NOMO-1 (cell line): ENCODE measurements at regions not wholly inside any gene's neighbourhood (a gene's known extent, or its start where the extent isn't known, plus 50 kb on each side); places are given as distances from the start of the nearest gene placed in this dataset.

Source experiments
- DNase-seq, 2 experiments: peaks; one replicate each; lab custom pipeline; 2025; ENCODE audit not compliant: unreplicated experiment in 2 of 2; lab: John Stamatoyannopoulos, UW

GRCh38 chr20:7673841-7674240 is 266.4 kb downstream of the HAO1 start:
- DNase-seq = no peak

DNA sequence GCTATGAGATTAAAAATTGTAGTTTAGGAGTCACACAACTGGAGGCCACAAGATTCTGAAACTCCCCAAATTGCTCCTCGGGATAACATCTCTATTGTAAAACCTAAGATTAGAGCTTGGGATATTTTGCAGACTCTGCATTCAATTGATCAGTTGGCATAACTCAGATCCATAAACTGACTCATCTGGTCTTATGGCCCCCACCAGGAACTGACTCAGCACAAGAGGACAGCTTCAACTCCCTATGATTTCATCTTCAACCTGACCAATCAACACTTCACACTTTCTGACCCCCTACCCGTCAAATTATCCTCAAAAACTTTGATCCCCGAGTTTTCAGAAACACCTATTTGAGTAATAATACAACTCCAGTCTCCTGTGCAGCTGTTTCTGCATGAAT is 257.3 kb downstream of the HAO1 start:
- DNase-seq = no peak

GRCh38 chr20:7687065-7687464 is 253.2 kb downstream of the HAO1 start:
- DNase-seq = no peak

GRCh38 chr20:7689151-7689550 is 251.1 kb downstream of the HAO1 start:
- no peak for DNase-seq

DNA sequence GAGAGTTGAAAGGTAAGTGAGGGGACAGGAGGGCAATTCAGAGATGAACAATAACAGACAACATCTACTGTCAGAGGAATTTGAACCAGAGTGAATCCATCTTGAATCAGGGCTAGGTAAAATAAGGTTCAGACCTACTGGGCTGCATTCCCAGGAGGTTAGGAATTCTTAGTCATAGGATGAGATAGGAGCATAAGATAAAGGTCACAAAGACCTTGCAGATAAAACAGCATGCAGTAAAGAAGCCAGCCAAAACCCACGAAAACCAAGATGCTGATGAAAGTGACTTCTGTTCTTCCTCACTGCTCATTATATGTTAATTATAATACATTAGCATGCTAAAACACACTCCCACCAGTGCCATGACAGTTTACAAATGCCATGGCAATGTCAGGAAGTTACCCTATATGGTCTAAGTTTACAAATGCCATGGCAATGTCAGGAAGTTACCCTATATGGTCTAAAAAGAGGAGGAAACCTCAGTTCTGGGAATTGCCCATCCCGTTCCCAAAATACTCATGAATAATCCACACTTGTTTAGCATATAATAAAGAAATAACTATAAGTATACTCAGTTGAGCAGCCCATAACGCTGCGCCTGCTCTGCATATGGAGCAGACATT is 248.5 kb downstream of the HAO1 start:
- DNase-seq = no peak

- DNase-seq = peak in 1 of 2 experiments; percentile 4
These were observed 247.8 kb downstream of the HAO1 start for GRCh38 chr20:7692478-7692877.

DNA sequence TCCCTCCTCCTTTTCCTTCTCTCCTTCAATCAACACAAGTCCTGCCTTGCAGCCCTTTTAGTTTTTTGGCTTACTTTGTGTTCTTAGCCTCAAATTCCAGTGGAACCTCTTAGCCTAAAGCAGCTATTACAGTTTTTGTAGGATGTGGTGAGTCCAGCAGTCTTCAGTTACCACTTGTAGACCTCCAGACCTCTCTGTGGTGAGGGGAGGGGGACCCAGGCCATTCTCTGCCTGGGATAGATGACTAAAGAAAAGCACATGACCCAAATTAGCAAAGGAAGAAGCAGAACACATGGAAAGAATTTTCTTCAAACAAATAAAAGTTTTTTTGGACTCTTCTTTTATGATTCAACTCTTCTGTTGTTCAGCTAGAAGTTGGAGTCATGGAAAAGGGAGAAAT is 246.5 kb downstream of the HAO1 start:
- DNase-seq = no peak

DNA sequence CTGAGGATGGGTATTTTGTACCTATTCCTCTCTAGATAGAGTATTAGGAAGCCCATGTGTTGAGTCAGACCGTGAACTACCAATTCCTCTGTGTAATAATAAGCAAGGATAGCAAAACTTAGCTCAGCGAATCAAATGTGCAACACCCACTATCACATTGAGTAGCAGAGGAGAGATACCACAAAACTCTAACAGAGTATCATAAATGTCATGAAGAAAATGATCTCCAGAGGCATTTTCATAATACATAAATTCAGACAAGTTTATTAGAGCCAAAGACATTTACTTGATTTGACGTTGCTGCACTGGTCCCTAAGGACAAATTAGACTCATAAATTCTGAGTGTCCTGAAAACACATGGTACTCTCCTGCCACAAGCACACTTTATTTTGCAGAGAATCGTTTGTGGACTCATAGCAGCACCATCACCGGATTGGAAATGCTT is 245.2 kb downstream of the HAO1 start:
- DNase-seq = no peak

DNA sequence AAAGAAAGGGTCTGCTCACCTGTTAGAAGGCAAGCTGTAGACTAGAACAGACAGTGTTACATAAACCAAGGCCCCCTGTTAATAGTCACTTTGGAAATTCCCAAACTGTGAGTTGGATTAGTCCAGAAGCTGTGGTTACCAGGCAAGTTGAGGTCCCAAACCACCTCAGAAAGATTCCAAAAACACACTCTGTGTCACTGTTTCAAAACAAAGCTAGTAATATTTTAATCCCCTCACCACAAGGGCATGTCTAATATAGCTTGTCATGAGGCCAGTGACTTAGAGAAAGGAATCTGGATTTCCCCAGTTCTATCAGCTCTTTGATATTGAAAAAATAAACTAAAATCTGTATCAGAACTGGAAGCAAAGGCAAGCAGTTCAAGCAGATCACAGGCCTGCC is 244.6 kb downstream of the HAO1 start:
- no peak for DNase-seq

DNA sequence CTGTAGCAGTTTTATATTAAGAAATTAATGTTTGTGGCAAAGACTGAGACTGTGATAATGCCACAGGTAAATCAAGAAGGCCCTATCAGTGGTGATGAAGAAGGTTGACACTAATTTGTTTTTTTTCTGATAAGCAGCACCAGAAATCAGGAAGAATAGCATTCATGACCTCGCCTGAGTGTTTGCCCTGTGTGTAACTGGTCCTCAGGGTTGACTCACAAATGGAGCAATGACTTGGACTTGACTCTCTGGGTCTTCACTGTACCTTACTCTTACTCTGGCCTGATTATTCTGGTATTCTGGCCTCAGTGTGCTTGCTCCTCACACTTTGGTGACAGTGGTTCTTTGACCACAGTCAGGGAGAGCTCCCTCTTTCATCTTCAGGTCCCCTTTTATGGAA is 243.9 kb downstream of the HAO1 start:
- no peak for DNase-seq

DNA sequence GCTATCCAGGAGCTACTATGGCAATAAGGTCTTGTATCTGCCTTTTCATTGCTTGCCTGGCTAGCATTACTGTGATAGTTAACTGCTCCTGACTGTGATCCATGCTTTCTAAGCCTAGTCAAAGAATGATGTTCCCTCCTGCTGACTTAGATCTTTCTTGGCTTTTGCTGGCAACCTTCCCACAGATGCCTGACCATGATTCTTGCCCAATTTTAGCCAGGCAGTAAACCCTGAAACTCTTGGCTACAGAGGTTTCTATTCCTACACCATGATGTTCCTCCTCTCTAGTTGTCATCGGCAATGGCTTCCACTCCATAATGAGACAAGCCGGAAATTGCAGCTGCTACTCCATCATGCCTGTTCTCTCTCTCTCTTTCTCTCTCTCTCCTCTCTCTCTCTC is 238.1 kb downstream of the HAO1 start:
- DNase-seq = no peak

DNA sequence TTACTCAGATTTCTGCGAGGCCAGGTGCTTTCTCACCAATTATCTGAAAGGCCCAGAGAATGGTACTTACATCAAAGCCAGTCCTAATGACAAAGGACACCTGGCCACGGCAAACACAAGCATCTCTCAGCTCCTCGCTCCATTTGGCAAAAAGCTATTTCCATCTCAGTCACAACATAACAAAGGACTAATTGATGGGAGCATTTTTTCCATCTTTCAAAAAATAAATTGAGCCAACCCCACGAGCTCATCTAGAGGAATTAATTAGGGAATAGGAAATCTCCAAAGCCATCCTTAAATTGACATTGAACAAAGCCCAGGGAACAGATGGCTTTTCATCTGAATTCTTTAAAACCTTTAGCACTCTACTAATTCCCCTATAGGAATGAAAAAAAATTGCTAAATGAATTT is 236.7 kb downstream of the HAO1 start:
- DNase-seq = no peak

DNA sequence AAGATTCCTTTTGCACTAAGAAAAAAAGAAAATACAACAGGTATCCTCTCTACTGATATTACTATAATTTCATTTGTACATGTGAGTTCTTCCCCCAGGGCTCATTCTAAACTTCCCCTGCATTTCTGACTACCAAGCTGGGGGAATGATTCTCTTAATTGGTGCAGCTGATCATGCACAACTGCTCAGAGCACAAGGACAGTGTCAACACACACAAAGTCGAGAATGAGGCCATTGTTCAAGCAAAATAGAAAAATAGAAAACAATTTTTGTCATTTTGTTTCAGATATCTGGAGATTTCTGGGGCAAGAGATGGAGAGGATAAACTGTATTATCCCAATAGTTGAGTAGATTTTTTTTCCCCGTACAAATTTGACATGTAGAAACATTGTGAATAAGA is 236.3 kb downstream of the HAO1 start:
- DNase-seq = no peak

- no peak for DNase-seq
These were observed 232.1 kb downstream of the HAO1 start for GRCh38 chr20:7708112-7708511.

DNA sequence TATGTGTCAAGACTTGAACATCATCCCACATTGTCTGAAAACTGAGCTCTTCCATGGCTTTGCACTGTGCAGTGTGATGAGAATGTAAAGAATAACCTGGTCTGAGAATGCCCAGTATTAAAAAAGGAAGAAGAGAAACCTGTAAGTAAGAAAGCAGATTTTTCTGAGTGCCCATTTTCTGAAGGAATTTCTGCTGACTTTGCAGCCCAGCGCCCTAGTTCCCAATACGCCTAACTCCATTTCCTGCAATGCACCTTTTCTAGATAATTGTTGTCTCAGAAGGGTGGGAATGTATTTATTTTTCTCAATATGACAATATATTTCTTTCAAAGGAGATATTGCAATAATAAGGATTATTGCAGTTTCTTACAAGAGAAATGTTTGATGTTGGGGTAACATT is 231.5 kb downstream of the HAO1 start:
- no peak for DNase-seq

DNA sequence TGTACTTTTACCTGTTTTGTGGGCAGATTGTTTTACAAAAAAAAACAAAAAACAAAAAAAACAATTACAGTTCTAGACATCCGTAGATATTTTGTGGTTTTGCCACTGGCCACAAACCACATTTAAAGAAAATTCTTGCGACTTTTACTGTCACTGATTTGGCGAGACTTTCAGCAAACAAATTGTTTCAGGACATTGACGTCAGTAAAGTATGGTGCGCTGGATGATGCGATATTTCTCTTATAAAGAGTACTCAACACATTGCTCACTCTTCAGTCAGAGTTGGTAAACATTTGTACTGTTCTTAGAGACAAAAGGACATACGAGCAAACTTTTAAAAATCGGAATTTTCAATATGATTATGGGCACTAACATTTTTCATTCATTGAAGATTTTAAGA is 229.8 kb downstream of the HAO1 start:
- DNase-seq = no peak

DNA sequence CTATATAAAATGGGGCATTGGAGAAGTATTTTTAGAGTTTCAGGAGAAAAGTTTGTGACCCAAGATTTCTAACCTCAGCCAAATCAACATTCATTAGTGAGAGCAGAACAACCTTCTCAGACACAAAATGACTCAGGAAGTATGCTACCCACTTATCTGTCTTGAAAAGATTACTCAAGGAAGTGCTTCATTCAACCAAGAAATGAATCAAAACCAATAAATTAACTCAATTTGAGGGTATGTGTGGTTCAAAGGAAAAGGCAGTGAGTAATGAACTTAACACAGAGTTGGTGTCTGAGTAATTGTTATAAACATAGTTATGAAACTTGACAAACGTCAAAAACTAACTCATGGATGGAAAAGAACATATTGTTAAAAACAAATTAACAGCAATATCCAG is 227.6 kb downstream of the HAO1 start:
- DNase-seq = no peak

GRCh38 chr20:7714549-7714948 is 225.7 kb downstream of the HAO1 start:
- no peak for DNase-seq

DNA sequence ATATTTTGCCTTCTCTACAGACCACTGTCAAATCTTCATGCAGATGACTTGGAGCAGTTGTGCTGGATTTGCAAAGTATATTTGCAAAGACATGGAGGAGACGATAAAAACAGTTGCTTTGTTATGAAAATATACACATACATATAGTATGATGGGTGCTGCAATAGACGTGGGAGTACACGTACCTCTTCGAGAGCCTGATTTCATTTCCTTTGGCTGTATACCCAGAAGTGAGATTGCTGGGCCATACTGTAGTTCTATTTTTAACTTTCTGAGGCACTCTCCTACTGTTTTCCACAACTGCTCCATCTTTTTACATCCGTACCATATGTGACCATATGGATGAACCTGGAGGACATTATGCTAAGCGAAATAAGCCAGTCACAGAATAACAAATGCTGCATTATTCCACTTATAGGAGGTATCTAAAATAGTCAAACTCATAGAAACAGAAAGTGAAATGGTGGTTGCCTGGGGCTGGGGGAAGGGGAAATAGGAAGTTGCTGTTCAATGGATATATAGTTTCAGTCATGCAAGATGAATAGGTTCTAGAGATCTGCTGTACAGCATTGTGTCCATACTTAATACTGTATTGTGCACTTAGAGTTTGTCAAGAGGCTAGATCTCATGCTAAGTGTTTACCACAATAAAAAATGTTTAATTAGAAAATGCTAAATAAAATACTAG is 223.8 kb downstream of the HAO1 start:
- peak; percentile 40 to 67 for DNase-seq

- no peak for DNase-seq
These were observed 217.7 kb downstream of the HAO1 start for GRCh38 chr20:7722564-7722963.

DNA sequence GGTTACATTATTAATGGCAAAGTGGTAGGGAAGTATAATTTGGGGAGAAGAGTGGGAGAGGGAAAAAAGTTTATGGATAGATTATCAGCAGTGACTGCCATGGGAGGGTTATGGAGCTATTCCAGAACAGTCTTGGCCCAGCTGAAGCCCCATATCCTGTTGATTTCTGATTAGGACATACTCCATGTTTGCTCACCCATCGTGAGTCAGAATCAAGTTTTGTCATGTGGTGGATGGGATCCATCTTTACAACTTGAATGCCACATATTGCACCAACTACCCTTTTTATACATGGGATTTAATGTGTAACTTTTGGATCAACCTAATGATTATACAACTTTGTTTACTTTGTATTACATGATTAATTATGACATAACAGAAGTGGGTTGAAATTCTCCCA is 217.0 kb downstream of the HAO1 start:
- DNase-seq = no peak

DNA sequence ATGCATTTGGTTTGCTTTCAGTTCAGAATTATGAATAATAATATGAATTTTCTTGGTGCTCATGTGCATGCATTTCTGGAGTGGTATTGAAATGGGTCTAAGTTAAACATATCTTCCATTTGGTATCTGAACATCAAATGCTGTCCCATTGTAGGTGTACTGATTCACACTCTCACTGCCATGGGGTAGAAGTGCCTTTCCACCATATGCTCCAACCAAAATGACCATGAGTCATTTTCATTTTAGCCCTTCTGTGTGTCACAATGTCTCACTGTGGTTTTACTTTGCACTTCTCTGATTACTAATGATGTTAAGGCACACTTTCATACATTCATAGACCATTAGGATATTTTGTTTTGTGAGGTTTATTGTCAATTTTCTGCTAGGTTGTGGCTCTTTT is 211.9 kb downstream of the HAO1 start:
- peak in 1 of 2 experiments; percentile 16 for DNase-seq

- DNase-seq = no peak
These were observed 206.0 kb downstream of the HAO1 start for GRCh38 chr20:7734216-7734615.
